Neuronal stem cell (in vitro differentiated cells): ENCODE measurements at regions not wholly inside any gene's neighbourhood (a gene's known extent, or its start where the extent isn't known, plus 50 kb on each side); places are given as distances from the start of the nearest gene placed in this dataset.

Experiments used
- DNase-seq: peaks from one replicate; pipeline ENCODE4 v3.0.0-alpha.2; 2013; ENCODE audit warnings: low spot score
- H2AFZ ChIP-seq: one replicate; pipeline ENCODE4 v1.6.1; 2013; ENCODE audit warnings: mild to moderate bottlenecking, low read length, inconsistent platforms
- H2AK5ac ChIP-seq: 2 replicates; pipeline ENCODE4 v1.6.1; 2013; ENCODE audit warnings: low read depth, mild to moderate bottlenecking, inconsistent platforms, low read length, moderate library complexity, mixed read lengths
- H2BK120ac ChIP-seq: 2 replicates; pipeline ENCODE4 v1.6.1; 2013; ENCODE audit warnings: low read depth, mild to moderate bottlenecking, inconsistent platforms, low read length, moderate library complexity, mixed read lengths
- H2BK12ac ChIP-seq: one replicate; pipeline ENCODE4 v1.6.1; 2013; ENCODE audit warnings: low read length, inconsistent platforms
- H2BK15ac ChIP-seq: 2 replicates; pipeline ENCODE4 v1.6.1; 2013; ENCODE audit warnings: mild to moderate bottlenecking, low read length, inconsistent platforms, mixed read lengths
- H2BK5ac ChIP-seq: one replicate; pipeline ENCODE4 v1.6.1; 2013; ENCODE audit warnings: inconsistent platforms, mild to moderate bottlenecking, low read length, moderate library complexity
- H3K14ac ChIP-seq: one replicate; pipeline ENCODE4 v1.6.1; 2013; ENCODE audit warnings: low read length, inconsistent platforms
- H3K18ac ChIP-seq: 2 replicates; pipeline ENCODE4 v1.6.1; 2013; ENCODE audit warnings: low read length, inconsistent platforms
- H3K23ac ChIP-seq: 2 replicates; pipeline ENCODE4 v1.6.1; 2013; ENCODE audit warnings: low read depth, mild to moderate bottlenecking, mixed read lengths, low read length, inconsistent platforms; ENCODE audit not compliant: poor library complexity
- H3K27ac ChIP-seq: replicated peaks from 3 replicates; pipeline ENCODE4 v1.5.1; 2013; ENCODE audit warnings: low read length, inconsistent platforms
- H3K27me3 ChIP-seq, 3 experiments: 2 replicates each; pipeline ENCODE4 v1.6.1; 2013; ENCODE audit warnings: low read length in 3 of 3, mild to moderate bottlenecking in 2 of 3, inconsistent platforms in 1 of 3, low read depth in 1 of 3, mixed read lengths in 1 of 3, moderate library complexity in 1 of 3; ENCODE audit not compliant: control insufficient read depth in 3 of 3, insufficient read depth in 3 of 3
- H3K36me3 ChIP-seq, 2 donors: replicated peaks in 1 of 2; 2 replicates each; pipeline ENCODE4 v1.6.1; 2013; ENCODE audit warnings: low read length in 2 of 2; ENCODE audit not compliant: control insufficient read depth in 2 of 2, insufficient read depth in 2 of 2
- H3K4ac ChIP-seq: 2 replicates; pipeline ENCODE4 v1.6.1; 2013; ENCODE audit warnings: inconsistent platforms, mild to moderate bottlenecking, low read length, moderate library complexity
- H3K4me1 ChIP-seq, 2 donors: 1 replicate in 1 of 2; 2 replicates in 1 of 2; pipeline ENCODE4 v1.6.1; 2013; ENCODE audit warnings: low read length in 2 of 2, low read depth in 1 of 2; ENCODE audit not compliant: control insufficient read depth in 2 of 2, insufficient read depth in 1 of 2
- H3K4me2 ChIP-seq: one replicate; pipeline ENCODE4 v1.6.1; 2013; ENCODE audit warnings: mild to moderate bottlenecking, low read length, inconsistent platforms; ENCODE audit not compliant: insufficient read depth, poor library complexity, severe bottlenecking
- H3K4me3 ChIP-seq, 2 donors: 2 replicates each; pipeline ENCODE4 v1.5.1; 2013; ENCODE audit warnings: low read length in 2 of 2, mild to moderate bottlenecking in 2 of 2, inconsistent platforms in 1 of 2, moderate library complexity in 1 of 2
- H3K79me1 ChIP-seq: one replicate; pipeline ENCODE4 v1.6.1; 2013; ENCODE audit warnings: low read depth, mild to moderate bottlenecking, inconsistent platforms, low read length, moderate library complexity
- H3K9ac ChIP-seq: one replicate; pipeline ENCODE4 v1.6.1; 2013; ENCODE audit warnings: mild to moderate bottlenecking, low read depth, low read length, inconsistent platforms; ENCODE audit not compliant: poor library complexity
- H3K9me3 ChIP-seq, 2 donors: replicated peaks in 1 of 2; 2 replicates each; pipeline versions ENCODE3 to v1.6.1; 2013; ENCODE audit warnings: low read length in 2 of 2, mild to moderate bottlenecking in 2 of 2, inconsistent platforms in 1 of 2, low read depth in 1 of 2, mixed read lengths in 1 of 2, moderate library complexity in 1 of 2; ENCODE audit not compliant: control insufficient read depth in 2 of 2, insufficient read depth in 1 of 2
- H4K8ac ChIP-seq: one replicate; pipeline ENCODE4 v1.6.1; 2013; ENCODE audit warnings: low read depth, mild to moderate bottlenecking, inconsistent platforms, low read length, moderate library complexity
- H4K91ac ChIP-seq: one replicate; pipeline ENCODE4 v1.6.1; 2013; ENCODE audit warnings: low read length, low read depth, mild to moderate bottlenecking, inconsistent platforms; ENCODE audit not compliant: poor library complexity
- WGBS, 2 donors: extraction: QIAGEN DNeasy Blood & Tissue Kit; methylation state at CpG; one replicate each; pipeline ENCODE4 v1.1.7; 2013; ENCODE audit warnings: missing lambda C conversion rate in 2 of 2, mixed read lengths in 1 of 2; ENCODE audit not compliant: insufficient read length in 2 of 2, insufficient replicate concordance in 1 of 2; ENCODE audit errors: extremely low coverage in 2 of 2; 5-methylcytosine and 5-hydroxymethylcytosine counted together

- H3K4me1 ChIP-seq = peaks cover 2 to 6% of the 10 kb centered on the region in 2 donors
- no peak overlapping the region for H2AK5ac ChIP-seq
- H3K4ac ChIP-seq = no peak overlapping the region
- no CpG with 5 or more reads among the region's 4 CpGs for WGBS, 2 donors
- DNase-seq = peak; percentile 5
- no peak overlapping the region for H4K91ac ChIP-seq
- H2BK12ac ChIP-seq = no peak overlapping the region
- no peak overlapping the region for H2BK15ac ChIP-seq
- H3K4me3 ChIP-seq = no peak overlapping the region
- no peak overlapping the region for H3K23ac ChIP-seq
- H2BK120ac ChIP-seq = no peak overlapping the region
- no peak overlapping the region for H3K14ac ChIP-seq
- no peaks in the 10 kb centered on the region for H3K36me3 ChIP-seq
- H3K9me3 ChIP-seq = peaks cover 0 to 12% of the 10 kb centered on the region in 2 donors
- H2BK5ac ChIP-seq = no peak overlapping the region
- H3K79me1 ChIP-seq = no peaks in the 10 kb centered on the region
- H3K27me3 ChIP-seq = no peaks in the 10 kb centered on the region
- no peak overlapping the region for H2AFZ ChIP-seq
- H3K27ac ChIP-seq = no peak overlapping the region
- H3K4me2 ChIP-seq = no peak overlapping the region
- no peak overlapping the region for H4K8ac ChIP-seq
- no peak overlapping the region for H3K9ac ChIP-seq
- no peak overlapping the region for H3K18ac ChIP-seq
Observed at GRCh38 chr1:101567582-101568189, 330.9 kb downstream of the S1PR1 start.

GRCh38 chr1:101587741-101588140, 350.9 kb downstream of the S1PR1 start:
- no peak overlapping the region for H3K4ac ChIP-seq
- no peak overlapping the region for H2BK15ac ChIP-seq
- H3K9ac ChIP-seq = no peak overlapping the region
- no peaks in the 10 kb centered on the region for H3K4me1 ChIP-seq
- no peaks in the 10 kb centered on the region for H3K9me3 ChIP-seq
- H2BK12ac ChIP-seq = no peak overlapping the region
- no peaks in the 10 kb centered on the region for H3K79me1 ChIP-seq
- DNase-seq = no peak
- no peak overlapping the region for H4K91ac ChIP-seq
- no peak overlapping the region for H3K27ac ChIP-seq
- H2BK5ac ChIP-seq = no peak overlapping the region
- no peak overlapping the region for H3K18ac ChIP-seq
- H2BK120ac ChIP-seq = no peak overlapping the region
- no peak overlapping the region for H3K14ac ChIP-seq
- no peak overlapping the region for H3K4me2 ChIP-seq
- no CpG with 5 or more reads among the region's 5 CpGs for WGBS, 2 donors
- H3K27me3 ChIP-seq = no peaks in the 10 kb centered on the region
- H2AFZ ChIP-seq = no peak overlapping the region
- no peak overlapping the region for H4K8ac ChIP-seq
- H3K36me3 ChIP-seq = no peaks in the 10 kb centered on the region
- no peak overlapping the region for H3K23ac ChIP-seq
- H2AK5ac ChIP-seq = no peak overlapping the region
- H3K4me3 ChIP-seq = no peak overlapping the region

GRCh38 chr1:101588677-101589076, 351.9 kb downstream of the S1PR1 start:
- H2BK12ac ChIP-seq = no peak overlapping the region
- no peak overlapping the region for H2BK15ac ChIP-seq
- H3K9me3 ChIP-seq = no peaks in the 10 kb centered on the region
- no peaks in the 10 kb centered on the region for H3K27me3 ChIP-seq
- no CpG with 5 or more reads among the region's 1 CpG for WGBS, 2 donors
- H2BK5ac ChIP-seq = no peak overlapping the region
- no peak overlapping the region for H4K8ac ChIP-seq
- no peak overlapping the region for H3K27ac ChIP-seq
- no peak for DNase-seq
- H4K91ac ChIP-seq = no peak overlapping the region
- H3K18ac ChIP-seq = no peak overlapping the region
- H3K4me3 ChIP-seq = no peak overlapping the region
- H2BK120ac ChIP-seq = no peak overlapping the region
- no peak overlapping the region for H3K9ac ChIP-seq
- H2AFZ ChIP-seq = no peak overlapping the region
- H3K23ac ChIP-seq = no peak overlapping the region
- no peak overlapping the region for H2AK5ac ChIP-seq
- no peaks in the 10 kb centered on the region for H3K36me3 ChIP-seq
- no peak overlapping the region for H3K14ac ChIP-seq
- no peaks in the 10 kb centered on the region for H3K79me1 ChIP-seq
- H3K4ac ChIP-seq = no peak overlapping the region
- no peaks in the 10 kb centered on the region for H3K4me1 ChIP-seq
- no peak overlapping the region for H3K4me2 ChIP-seq

DNA sequence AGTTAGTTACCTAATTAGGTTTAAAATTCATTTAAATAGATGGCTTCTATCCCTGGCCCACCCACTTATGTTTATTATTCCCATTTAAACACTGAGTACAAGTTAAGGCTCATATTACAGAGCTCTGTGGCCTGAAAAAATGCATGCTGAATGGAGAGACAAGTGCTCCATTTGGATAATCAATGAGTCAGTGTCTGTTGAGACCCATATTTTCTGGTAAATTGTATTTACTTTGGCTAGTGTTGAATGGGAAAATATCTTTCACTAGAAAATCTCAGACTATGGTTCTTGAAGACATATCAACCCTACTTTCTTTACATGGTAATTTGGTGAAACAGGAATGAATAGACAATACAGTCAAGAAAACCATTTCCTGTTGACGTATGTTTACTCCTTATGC, 356.0 kb downstream of the S1PR1 start:
- H3K23ac ChIP-seq = no peak overlapping the region
- no peak overlapping the region for H2AFZ ChIP-seq
- no peak overlapping the region for H4K91ac ChIP-seq
- no peaks in the 10 kb centered on the region for H3K9me3 ChIP-seq
- no peak overlapping the region for H4K8ac ChIP-seq
- no peak for DNase-seq
- H2BK15ac ChIP-seq = no peak overlapping the region
- H3K4me1 ChIP-seq = no peaks in the 10 kb centered on the region
- no peak overlapping the region for H3K9ac ChIP-seq
- H3K4me3 ChIP-seq = no peak overlapping the region
- H2BK5ac ChIP-seq = no peak overlapping the region
- no peak overlapping the region for H3K14ac ChIP-seq
- no peak overlapping the region for H3K18ac ChIP-seq
- H2AK5ac ChIP-seq = no peak overlapping the region
- H2BK12ac ChIP-seq = no peak overlapping the region
- no CpG with 5 or more reads among the region's 1 CpG for WGBS, 2 donors
- H3K27ac ChIP-seq = no peak overlapping the region
- H3K27me3 ChIP-seq = no peaks in the 10 kb centered on the region
- no peak overlapping the region for H2BK120ac ChIP-seq
- no peaks in the 10 kb centered on the region for H3K36me3 ChIP-seq
- no peak overlapping the region for H3K4ac ChIP-seq
- H3K4me2 ChIP-seq = no peak overlapping the region
- H3K79me1 ChIP-seq = no peaks in the 10 kb centered on the region
